ENCODE measurements at regions not wholly inside any gene's neighbourhood (a gene's known extent, or its start where the extent isn't known, plus 50 kb on each side); places are given as distances from the start of the nearest gene placed in this dataset.

GRCh38 chrX:38896724-38897298 lies 95.6 kb downstream of the MID1IP1 start:
- no peaks in the 10 kb centered on the region for H3K9me3 ChIP-seq
- DNase-seq (ENCODE audit: low spot score) (no peak), ATAC-seq (ENCODE audit: insufficient number of reproducible peaks, low FRiP score, low read depth) (no peak)
- H3K36me3 ChIP-seq: no peaks in the 10 kb centered on the region
- no peak overlapping the region for H3K4me3 ChIP-seq
- H3K4me1 ChIP-seq (ENCODE audit: control insufficient read depth in 1 of 2, low read depth in 2 of 2): peaks cover 0 to 7% of the 10 kb centered on the region in 2 donors
- H3K27me3 ChIP-seq (replicated peaks; ENCODE audit: insufficient read depth): no peaks in the 10 kb centered on the region
- TF ChIP-seq CTCF (IDR thresholded peaks at IDR 0.05): no peak
- H3K27ac ChIP-seq: no peak overlapping the region

- Histone ChIP-seq H3K27me3 (replicated peaks; ENCODE audit: insufficient read depth) (no peaks in the 10 kb centered on the region), H3K9me3 (no peaks in the 10 kb centered on the region), H3K36me3 (no peaks in the 10 kb centered on the region), H3K27ac (no peak overlapping the region), H3K4me3 (no peak overlapping the region), H3K4me1 (ENCODE audit: control insufficient read depth in 1 of 2, low read depth in 2 of 2) (peaks cover 0 to 5% of the 10 kb centered on the region in 2 donors)
- no peak for TF ChIP-seq CTCF (IDR thresholded peaks at IDR 0.05)
- ATAC-seq (ENCODE audit: insufficient number of reproducible peaks, low FRiP score, low read depth): no peak
- no peak for DNase-seq (ENCODE audit: low spot score)
These were observed 97.0 kb downstream of the MID1IP1 start for GRCh38 chrX:38898261-38898660.

DNA sequence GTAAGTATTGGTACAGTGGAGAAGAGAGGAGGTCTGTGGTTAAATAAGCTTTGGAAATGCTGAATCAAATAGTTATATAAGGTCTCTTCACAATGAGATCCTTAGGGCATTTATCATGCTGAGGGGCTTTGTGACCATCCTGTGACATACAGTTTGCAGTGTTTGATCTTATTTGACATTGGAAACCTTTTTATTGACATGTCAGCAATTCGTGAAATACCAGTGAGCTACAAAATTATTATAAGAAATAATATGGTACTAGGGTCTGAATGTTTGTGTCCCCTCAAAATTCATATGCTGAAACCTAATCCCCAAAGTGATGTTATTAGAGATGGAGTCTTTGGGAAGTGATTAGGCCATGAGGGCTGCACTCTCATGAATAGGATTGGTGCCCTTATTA lies 98.4 kb downstream of the MID1IP1 start:
- no peak overlapping the region for H3K4me3 ChIP-seq
- no peaks in the 10 kb centered on the region for H3K9me3 ChIP-seq
- no peaks in the 10 kb centered on the region for H3K36me3 ChIP-seq
- no peak overlapping the region for H3K27ac ChIP-seq
- no peaks in the 10 kb centered on the region for H3K27me3 ChIP-seq (replicated peaks; ENCODE audit: insufficient read depth)
- ATAC-seq (ENCODE audit: insufficient number of reproducible peaks, low FRiP score, low read depth) (no peak), DNase-seq (ENCODE audit: low spot score) (no peak)
- no peaks in the 10 kb centered on the region for H3K4me1 ChIP-seq (ENCODE audit: control insufficient read depth in 1 of 2, low read depth in 2 of 2)
- TF ChIP-seq CTCF (IDR thresholded peaks at IDR 0.05): no peak

DNA sequence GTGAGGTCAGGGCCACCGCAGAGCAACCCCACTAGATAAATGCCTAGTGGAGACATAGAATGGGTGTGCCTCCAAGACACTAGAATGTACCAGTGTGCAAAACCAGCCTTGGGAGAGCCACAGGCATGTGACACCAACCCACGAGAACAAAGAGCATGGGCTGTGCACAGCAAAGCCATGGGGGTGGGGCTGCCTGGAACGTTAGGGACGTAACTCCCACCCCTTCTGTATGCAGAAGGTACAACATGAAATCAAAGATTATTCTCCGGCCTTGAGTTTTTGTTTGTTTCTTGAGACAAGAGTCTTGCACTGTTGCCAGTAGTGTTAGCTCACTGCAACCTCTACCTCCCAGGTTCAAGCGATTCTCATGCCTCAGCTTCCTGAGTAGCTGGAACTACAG lies 99.5 kb downstream of the MID1IP1 start:
- no peaks in the 10 kb centered on the region for H3K27me3 ChIP-seq (replicated peaks; ENCODE audit: insufficient read depth)
- ATAC-seq (ENCODE audit: insufficient number of reproducible peaks, low FRiP score, low read depth): no peak
- H3K9me3 ChIP-seq: no peaks in the 10 kb centered on the region
- no peak for TF ChIP-seq CTCF (IDR thresholded peaks at IDR 0.05)
- no peaks in the 10 kb centered on the region for H3K4me1 ChIP-seq (ENCODE audit: control insufficient read depth in 1 of 2, low read depth in 2 of 2)
- no peak overlapping the region for H3K27ac ChIP-seq
- no peaks in the 10 kb centered on the region for H3K36me3 ChIP-seq
- DNase-seq (ENCODE audit: low spot score): no peak
- no peak overlapping the region for H3K4me3 ChIP-seq

- Histone ChIP-seq H3K27ac (no peak overlapping the region), H3K27me3 (replicated peaks; ENCODE audit: insufficient read depth) (no peaks in the 10 kb centered on the region), H3K4me3 (no peak overlapping the region), H3K9me3 (no peaks in the 10 kb centered on the region), H3K36me3 (no peaks in the 10 kb centered on the region), H3K4me1 (ENCODE audit: control insufficient read depth in 1 of 2, low read depth in 2 of 2) (no peaks in the 10 kb centered on the region)
- no peak for DNase-seq (ENCODE audit: low spot score)
- ATAC-seq (ENCODE audit: insufficient number of reproducible peaks, low FRiP score, low read depth): no peak
- no peak for TF ChIP-seq CTCF (IDR thresholded peaks at IDR 0.05)
These were observed 101.8 kb downstream of the MID1IP1 start for GRCh38 chrX:38902972-38903492.
